Sigmoid colon (tissue), 4 donors: ENCODE measurements at regions not wholly inside any gene's neighbourhood (a gene's known extent, or its start where the extent isn't known, plus 50 kb on each side); places are given as distances from the start of the nearest gene placed in this dataset.

Experiments used
- EP300 ChIP-seq, 4 donors: sonication (generic); formaldehyde crosslinking; IDR thresholded peaks; one replicate each; pipeline ENCODE4 v1.6.1; 2017; ENCODE audit warnings: antibody characterized with exemption in 4 of 4
- POLR2AphosphoS5 ChIP-seq, 4 donors: sonication (generic); formaldehyde crosslinking; IDR thresholded peaks; one replicate each; pipeline ENCODE4 v1.6.1; 2017; ENCODE audit warnings: antibody characterized with exemption in 4 of 4
- TF ChIP-seq, protein P1 (sequence below), 4 experiments: fragments of 450-650 bp in 3 of 4; fragments of 200-600 bp in 1 of 4; IDR thresholded peaks; one replicate each; pipeline ENCODE4 v1.5.1; 2016 to 2019; ENCODE audit warnings: antibody characterized with exemption in 4 of 4, mild to moderate bottlenecking in 3 of 4, moderate library complexity in 2 of 4

DNA sequence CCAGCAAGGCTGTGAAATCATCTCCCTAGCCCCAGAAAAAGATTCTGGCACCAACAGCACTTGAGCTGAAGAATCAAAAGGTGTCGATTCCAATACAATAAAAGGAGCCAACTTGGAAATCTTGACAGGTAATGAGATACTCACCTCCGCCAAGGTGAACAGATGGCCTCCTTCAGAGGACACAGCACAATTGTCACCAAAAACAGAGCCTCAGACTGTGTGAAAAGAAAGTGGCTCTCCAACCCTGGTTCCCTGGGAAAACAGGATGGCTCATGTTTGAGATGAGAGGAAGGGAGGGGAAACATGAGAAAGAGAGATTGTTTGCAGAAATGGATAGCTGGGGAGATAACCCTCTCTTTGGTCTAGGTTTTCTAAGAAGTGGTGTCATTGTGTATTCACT, 168.9 kb downstream of the HS3ST1 start:
- TF ChIP-seq, protein P1, sequence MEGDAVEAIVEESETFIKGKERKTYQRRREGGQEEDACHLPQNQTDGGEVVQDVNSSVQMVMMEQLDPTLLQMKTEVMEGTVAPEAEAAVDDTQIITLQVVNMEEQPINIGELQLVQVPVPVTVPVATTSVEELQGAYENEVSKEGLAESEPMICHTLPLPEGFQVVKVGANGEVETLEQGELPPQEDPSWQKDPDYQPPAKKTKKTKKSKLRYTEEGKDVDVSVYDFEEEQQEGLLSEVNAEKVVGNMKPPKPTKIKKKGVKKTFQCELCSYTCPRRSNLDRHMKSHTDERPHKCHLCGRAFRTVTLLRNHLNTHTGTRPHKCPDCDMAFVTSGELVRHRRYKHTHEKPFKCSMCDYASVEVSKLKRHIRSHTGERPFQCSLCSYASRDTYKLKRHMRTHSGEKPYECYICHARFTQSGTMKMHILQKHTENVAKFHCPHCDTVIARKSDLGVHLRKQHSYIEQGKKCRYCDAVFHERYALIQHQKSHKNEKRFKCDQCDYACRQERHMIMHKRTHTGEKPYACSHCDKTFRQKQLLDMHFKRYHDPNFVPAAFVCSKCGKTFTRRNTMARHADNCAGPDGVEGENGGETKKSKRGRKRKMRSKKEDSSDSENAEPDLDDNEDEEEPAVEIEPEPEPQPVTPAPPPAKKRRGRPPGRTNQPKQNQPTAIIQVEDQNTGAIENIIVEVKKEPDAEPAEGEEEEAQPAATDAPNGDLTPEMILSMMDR (IDR thresholded peaks at IDR 0.05): no peak
- TF ChIP-seq POLR2AphosphoS5 (IDR thresholded peaks at IDR 0.05) (no peak), EP300 (IDR thresholded peaks at IDR 0.05) (no peak)
